NOMO-1 treated with dmso at 0.1 percent for 144 hours (cell line): ENCODE measurements at regions not wholly inside any gene's neighbourhood (a gene's known extent, or its start where the extent isn't known, plus 50 kb on each side); places are given as distances from the start of the nearest gene placed in this dataset.

Source experiments
- DNase-seq: peaks from one replicate; lab custom pipeline; 2025; ENCODE audit not compliant: unreplicated experiment; lab: John Stamatoyannopoulos, UW

GRCh38 chr14:104521816-104522745 is 57.5 kb upstream of the C14orf180 start:
- no peak for DNase-seq

DNA sequence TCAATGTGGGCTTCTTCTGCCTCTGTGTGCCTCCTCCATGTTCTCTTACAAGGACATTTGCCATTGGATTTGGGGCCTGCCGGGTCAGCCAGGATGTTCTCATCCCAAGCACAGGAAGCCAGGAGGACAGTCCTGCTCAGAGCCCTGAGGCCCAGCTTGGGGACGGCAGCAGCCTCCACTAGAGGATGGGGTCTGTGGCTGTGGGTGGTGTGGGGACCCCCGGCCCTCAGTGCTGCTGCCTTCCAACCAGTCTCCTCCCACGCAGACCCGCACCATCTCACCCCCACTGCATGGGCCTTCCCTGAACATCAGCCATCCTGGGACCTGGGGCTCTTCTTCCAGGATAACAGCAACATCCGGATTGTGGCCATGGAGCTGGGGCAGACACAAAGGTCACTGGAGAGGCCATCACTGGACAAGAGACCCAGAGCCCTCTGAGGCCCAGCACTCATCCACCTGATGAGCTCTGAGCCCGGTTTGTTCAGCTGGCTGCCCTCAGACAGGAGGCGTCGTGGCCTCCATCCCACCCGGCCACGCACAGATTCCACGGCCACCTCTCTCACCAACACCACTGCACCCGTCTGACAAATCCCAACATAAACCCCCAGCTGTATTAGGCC is 56.5 kb upstream of the C14orf180 start:
- no peak for DNase-seq

- DNase-seq = no peak
Observed at GRCh38 chr14:104523546-104523935, 56.0 kb upstream of the C14orf180 start.

DNA sequence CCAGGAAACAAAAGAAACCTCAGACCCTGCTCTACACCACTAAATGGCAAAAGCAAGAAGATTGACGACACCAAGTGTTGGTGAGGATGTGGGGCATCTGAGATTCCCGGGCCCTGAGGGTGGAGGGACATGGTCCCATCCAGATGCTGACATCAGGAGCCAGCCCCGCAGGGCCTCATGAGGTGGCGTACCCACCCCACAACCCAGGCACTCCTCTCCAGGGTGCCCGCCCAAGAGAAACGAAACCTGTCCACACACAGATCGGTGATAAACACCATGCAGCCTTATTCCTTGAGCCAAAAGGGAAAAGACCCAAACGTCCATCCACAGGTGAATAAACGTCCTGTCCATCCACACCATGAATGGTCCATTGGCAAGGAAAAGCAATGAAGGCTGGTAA is 54.8 kb upstream of the C14orf180 start:
- DNase-seq = no peak

DNA sequence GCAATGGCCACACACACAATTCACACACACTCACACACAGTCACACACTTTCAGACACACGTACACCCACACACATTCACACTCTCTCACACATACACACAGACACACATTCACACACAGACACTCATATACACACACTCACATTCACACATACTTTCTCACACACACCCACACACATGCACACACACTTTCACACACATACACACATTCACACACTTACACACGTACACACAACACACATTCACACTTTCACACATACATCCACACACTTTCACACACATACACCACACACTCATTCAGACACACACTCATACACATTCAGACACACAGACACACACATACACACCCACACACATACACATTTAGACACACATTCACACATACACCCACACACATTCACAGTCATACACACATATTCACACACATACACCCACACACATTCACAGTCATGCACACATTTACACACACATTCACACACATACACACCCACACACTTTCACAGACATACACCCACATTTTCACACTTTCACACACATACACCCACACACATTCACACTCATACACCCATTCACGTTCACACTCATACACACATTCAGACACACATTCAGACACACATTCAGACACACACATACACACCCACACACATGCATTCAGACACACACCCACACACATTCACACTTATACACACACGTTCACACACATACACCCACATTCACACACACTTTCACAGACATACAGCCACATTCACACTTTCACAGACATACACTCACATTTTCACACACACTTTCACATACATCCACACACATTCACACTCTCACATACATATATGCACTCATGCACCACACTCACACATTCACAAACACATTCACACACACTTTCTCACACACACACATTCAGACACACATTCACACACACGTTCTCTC is 52.6 kb upstream of the C14orf180 start:
- DNase-seq = no peak

DNA sequence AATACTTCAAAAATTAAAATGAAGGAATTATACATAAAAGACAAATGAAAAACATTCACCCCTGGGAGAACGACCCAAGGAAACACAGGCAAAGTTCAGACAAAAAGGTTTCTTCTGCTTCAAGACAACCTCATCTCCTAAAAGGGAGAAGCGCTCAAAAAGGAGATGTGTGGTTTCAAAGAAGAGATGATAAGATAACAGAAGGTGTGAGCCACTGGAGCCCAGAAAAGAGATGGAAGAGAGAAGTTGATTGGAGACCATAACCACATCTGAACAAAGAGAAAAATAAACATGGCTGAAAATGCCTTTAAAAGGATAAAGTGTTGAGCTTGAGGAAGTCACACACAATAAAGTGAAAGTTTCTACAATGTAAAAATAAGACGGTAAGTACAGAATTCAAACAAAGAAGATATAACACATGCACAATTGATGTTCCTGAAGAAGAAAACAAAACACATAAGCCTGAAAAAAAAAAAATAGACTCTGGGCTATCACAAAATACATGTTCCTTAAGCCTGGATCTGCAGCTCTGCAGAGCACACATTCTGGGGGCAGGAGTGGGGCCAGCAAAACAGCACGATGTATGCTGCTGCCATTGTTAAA is 51.6 kb upstream of the C14orf180 start:
- DNase-seq = no peak

DNA sequence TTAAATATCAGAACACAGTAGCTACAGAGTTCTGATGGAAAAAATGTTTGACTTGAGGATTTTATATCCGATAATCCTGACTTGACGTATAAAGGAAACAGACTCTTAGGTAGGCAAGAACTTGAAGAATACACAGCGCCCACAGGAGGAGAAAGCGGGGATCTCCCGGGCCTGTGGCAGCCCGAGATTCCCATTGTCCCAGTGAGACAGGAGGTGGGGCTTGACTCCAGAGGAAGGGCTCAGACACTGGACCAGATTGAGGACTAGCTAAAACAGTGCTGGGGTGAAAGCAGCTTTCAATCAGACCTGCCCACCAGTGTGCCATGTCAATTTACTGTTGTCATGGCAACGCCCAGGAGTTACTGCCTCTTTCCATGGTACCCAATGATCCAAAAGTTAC is 51.1 kb upstream of the C14orf180 start:
- no peak for DNase-seq
